ENCODE measurements at regions not wholly inside any gene's neighbourhood (a gene's known extent, or its start where the extent isn't known, plus 50 kb on each side); places are given as distances from the start of the nearest gene placed in this dataset.

GRCh38 chr9:119859128-119859527 lies 489.9 kb upstream of the BRINP1 start:
- Histone ChIP-seq H3K27ac (no peak overlapping the region), H3K9me3 (no peaks in the 10 kb centered on the region), H3K36me3 (replicated peaks in 1 of 2; ENCODE audit: insufficient read depth in 1 of 2, low read depth in 2 of 2) (no peaks in the 10 kb centered on the region), H3K4me3 (no peak overlapping the region), H3K4me1 (no peaks in the 10 kb centered on the region), H3K27me3 (no peaks in the 10 kb centered on the region)
- intact Hi-C loops (cut with DNase I), result no loop called here
- 47 to 56% methylated on average over 2 of the region's 2 CpGs for WGBS, 2 donors
- DNase-seq, result no peak
- TF ChIP-seq POLR2A (IDR thresholded peaks at IDR 0.05), result no peak
- no peak for TF ChIP-seq CTCF (IDR thresholded peaks at IDR 0.05)
- ATAC-seq, result no peak

- intact Hi-C loops (cut with DNase I), result no loop called here
- H3K27ac ChIP-seq, result no peak overlapping the region
- no peak overlapping the region for H3K4me3 ChIP-seq
- no peaks in the 10 kb centered on the region for H3K27me3 ChIP-seq
- H3K9me3 ChIP-seq, result no peaks in the 10 kb centered on the region
- no peaks in the 10 kb centered on the region for H3K36me3 ChIP-seq (replicated peaks in 1 of 2; ENCODE audit: insufficient read depth in 1 of 2, low read depth in 2 of 2)
- no peak for TF ChIP-seq POLR2A (IDR thresholded peaks at IDR 0.05)
- TF ChIP-seq CTCF (IDR thresholded peaks at IDR 0.05), result no peak
- DNase-seq (no peak), ATAC-seq (no peak)
- H3K4me1 ChIP-seq, result no peaks in the 10 kb centered on the region
Measured at GRCh38 chr9:119853126-119853525, 483.9 kb upstream of the BRINP1 start.

- 33 to 51% methylated on average over 7 of the region's 7 CpGs for WGBS, 2 donors
- no peaks in the 10 kb centered on the region for H3K9me3 ChIP-seq
- H3K36me3 ChIP-seq (replicated peaks in 1 of 2; ENCODE audit: insufficient read depth in 1 of 2, low read depth in 2 of 2), result no peaks in the 10 kb centered on the region
- no peak overlapping the region for H3K4me3 ChIP-seq
- ATAC-seq (no peak), DNase-seq (no peak)
- H3K27me3 ChIP-seq, result no peaks in the 10 kb centered on the region
- no peak overlapping the region for H3K27ac ChIP-seq
- no peaks in the 10 kb centered on the region for H3K4me1 ChIP-seq
- no peak for TF ChIP-seq POLR2A (IDR thresholded peaks at IDR 0.05)
- TF ChIP-seq CTCF (IDR thresholded peaks at IDR 0.05), result no peak
- intact Hi-C loops (cut with DNase I), result no loop called here
Measured at GRCh38 chr9:119852390-119852789, 483.2 kb upstream of the BRINP1 start.

- ATAC-seq (no peak), DNase-seq (no peak)
- WGBS, 2 donors, result 56 to 60% methylated on average over 3 of the region's 3 CpGs
- Histone ChIP-seq H3K4me3 (no peak overlapping the region), H3K27ac (no peak overlapping the region), H3K9me3 (no peaks in the 10 kb centered on the region), H3K4me1 (no peaks in the 10 kb centered on the region), H3K36me3 (replicated peaks in 1 of 2; ENCODE audit: insufficient read depth in 1 of 2, low read depth in 2 of 2) (no peaks in the 10 kb centered on the region), H3K27me3 (no peaks in the 10 kb centered on the region)
- no peak for TF ChIP-seq CTCF (IDR thresholded peaks at IDR 0.05)
- no peak for TF ChIP-seq POLR2A (IDR thresholded peaks at IDR 0.05)
- intact Hi-C loops (cut with DNase I), result no loop called here
Measured at GRCh38 chr9:119844431-119844830, 475.2 kb upstream of the BRINP1 start.

GRCh38 chr9:119841016-119841415 lies 471.8 kb upstream of the BRINP1 start:
- H3K27ac ChIP-seq, result no peak overlapping the region
- WGBS, 2 donors, result 41 to 51% methylated on average over 2 of the region's 2 CpGs
- H3K9me3 ChIP-seq, result no peaks in the 10 kb centered on the region
- no peaks in the 10 kb centered on the region for H3K36me3 ChIP-seq (replicated peaks in 1 of 2; ENCODE audit: insufficient read depth in 1 of 2, low read depth in 2 of 2)
- no peak overlapping the region for H3K4me3 ChIP-seq
- intact Hi-C loops (cut with DNase I), result no loop called here
- no peak for ATAC-seq
- no peak for DNase-seq
- H3K27me3 ChIP-seq, result no peaks in the 10 kb centered on the region
- no peaks in the 10 kb centered on the region for H3K4me1 ChIP-seq
- TF ChIP-seq POLR2A (IDR thresholded peaks at IDR 0.05) (no peak), CTCF (IDR thresholded peaks at IDR 0.05) (no peak)
